GM20000 (cell line): ENCODE measurements at regions not wholly inside any gene's neighbourhood (a gene's known extent, or its start where the extent isn't known, plus 50 kb on each side); places are given as distances from the start of the nearest gene placed in this dataset.

Experiments
- DNase-seq: peaks from one replicate; pipeline ENCODE4 v3.0.0; 2012; ENCODE audit warnings: low spot score
- TF ChIP-seq, protein P1 (sequence below): IDR thresholded peaks from 2 replicates; pipeline ENCODE4 v1.5.1; 2012; ENCODE audit warnings: mild to moderate bottlenecking, control low read depth; ENCODE audit errors: extremely low read depth, missing control alignments

DNA sequence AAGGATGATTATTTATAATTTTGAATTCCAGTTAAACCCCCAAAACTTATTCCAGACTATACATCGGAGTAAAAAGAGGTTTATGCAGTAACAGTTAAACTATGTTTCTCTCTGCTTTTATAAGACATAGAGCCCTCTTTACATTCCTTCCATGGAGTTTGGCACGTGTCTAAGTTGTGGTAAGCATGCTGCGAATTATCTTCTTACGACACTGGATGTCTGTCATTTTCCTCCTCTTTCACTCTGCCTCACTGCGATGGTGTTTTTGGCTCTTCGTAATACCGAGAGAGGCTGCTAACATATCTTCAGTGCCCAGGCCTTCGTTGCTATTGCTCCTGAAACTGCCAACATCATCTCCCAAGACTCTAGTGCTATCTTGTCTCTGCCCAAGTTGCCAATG lies 83.9 kb upstream of the TGFBR2 start:
- DNase-seq = no peak
- TF ChIP-seq, protein P1, sequence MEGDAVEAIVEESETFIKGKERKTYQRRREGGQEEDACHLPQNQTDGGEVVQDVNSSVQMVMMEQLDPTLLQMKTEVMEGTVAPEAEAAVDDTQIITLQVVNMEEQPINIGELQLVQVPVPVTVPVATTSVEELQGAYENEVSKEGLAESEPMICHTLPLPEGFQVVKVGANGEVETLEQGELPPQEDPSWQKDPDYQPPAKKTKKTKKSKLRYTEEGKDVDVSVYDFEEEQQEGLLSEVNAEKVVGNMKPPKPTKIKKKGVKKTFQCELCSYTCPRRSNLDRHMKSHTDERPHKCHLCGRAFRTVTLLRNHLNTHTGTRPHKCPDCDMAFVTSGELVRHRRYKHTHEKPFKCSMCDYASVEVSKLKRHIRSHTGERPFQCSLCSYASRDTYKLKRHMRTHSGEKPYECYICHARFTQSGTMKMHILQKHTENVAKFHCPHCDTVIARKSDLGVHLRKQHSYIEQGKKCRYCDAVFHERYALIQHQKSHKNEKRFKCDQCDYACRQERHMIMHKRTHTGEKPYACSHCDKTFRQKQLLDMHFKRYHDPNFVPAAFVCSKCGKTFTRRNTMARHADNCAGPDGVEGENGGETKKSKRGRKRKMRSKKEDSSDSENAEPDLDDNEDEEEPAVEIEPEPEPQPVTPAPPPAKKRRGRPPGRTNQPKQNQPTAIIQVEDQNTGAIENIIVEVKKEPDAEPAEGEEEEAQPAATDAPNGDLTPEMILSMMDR = no peak

DNA sequence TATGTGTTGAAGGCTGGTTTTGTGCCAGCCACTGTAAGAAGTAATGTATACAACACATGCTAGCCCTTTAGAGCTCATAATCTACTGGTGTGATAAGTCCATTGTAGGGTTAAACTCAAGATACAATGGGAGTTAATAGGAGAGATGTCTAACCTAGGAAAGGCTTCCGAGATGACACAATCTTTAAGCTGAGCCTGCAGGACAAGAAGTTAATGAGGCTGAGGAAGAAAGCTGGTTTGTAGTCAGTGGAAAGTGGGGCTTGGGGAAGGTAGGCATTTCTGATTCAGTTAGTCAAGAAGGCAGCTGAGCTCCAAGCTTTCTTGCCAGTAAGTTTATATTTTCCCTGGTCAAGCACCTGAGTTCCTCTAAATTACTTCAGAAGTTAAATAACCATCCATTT lies 83.0 kb upstream of the TGFBR2 start:
- TF ChIP-seq, protein P1 = no peak
- DNase-seq = no peak

DNA sequence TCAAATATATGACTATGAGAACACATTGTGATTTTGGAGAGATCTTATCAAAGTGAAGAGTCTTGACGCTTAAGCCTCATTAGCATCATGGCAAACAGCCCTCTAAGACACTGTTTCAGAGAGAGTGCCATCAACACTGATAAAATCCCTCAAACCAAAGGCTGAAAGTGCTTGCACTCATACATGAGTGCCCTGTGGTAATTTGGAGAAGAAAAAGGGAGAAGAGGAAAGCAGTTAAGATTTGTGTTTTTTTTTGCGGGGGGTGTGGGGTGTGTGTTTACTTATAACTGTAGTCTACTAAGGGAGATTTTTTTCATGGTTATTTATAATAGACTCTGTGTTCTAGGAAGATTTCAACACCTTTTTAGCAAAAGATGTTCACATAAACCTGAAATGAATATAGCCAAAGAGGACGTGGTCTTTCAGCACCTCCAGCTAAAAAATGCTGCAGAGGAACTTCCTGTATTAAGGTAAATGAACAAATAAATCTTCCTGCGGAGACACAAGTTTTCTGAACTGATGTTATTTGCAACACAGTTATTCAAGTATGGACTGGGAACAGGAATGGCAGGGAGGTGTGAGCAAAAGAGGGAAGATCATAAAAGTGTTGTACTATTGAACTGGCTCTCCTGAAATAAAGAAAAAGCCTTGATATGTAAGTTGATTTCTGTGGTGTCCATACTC lies 81.9 kb upstream of the TGFBR2 start:
- no peak for DNase-seq
- TF ChIP-seq, protein P1 = no peak

DNA sequence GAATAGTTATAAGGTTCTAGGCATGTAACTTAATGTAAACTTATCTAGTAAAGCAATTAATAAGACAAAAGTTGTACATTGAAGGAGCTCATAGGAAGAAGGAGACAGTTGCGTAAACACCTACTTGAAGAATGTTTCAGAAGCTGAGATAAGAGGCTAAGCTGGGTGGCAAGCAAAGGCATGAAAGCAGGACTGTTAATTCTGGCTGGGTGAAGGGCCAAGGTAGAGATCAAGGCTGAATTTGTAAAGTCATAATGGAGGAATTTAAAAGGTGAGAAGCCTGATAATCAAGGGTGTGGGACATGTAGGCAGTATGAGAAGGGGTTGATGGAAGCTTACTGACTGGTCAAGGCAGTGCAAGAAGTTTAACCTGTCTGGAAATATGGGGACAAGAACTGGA lies 80.4 kb upstream of the TGFBR2 start:
- DNase-seq = no peak
- TF ChIP-seq, protein P1 = no peak

DNA sequence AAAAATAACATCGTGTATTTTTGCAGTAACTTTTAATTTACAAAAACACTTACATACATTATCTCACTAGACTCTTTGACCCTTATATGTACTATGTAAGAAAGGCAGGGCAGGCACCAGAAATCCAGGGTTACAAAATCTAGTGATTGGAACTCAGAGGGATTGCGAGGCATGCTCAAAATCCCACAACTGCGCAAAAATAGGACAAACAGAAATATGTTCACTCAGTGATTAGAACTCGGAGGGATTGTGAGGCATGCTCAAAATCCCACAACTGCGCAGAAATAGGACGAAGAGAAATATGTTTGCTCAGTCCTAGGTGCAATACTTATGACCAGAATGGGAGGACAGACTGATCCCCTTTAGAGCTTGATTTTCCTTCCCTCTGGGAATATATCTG lies 79.2 kb upstream of the TGFBR2 start:
- DNase-seq = no peak
- TF ChIP-seq, protein P1 = no peak

DNA sequence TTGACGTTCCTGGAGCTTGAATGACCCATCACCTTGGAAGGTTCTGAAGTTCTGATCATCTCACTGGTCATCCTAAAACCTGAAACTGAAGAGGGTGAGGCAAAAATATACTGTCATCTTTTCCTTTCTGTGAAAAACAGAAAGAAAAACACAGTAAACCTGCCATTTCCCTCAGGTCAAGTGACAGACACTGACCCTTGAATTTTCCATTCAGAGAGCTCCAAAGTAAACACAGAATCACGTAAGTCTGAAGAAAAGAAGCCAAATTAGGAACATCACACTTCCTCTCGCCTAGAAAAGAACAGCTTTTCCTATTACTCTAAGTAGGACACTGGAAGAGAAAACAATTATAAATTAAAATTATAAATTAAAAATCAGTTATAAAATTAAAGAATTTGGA lies 78.7 kb upstream of the TGFBR2 start:
- TF ChIP-seq, protein P1 = no peak
- DNase-seq = no peak

DNA sequence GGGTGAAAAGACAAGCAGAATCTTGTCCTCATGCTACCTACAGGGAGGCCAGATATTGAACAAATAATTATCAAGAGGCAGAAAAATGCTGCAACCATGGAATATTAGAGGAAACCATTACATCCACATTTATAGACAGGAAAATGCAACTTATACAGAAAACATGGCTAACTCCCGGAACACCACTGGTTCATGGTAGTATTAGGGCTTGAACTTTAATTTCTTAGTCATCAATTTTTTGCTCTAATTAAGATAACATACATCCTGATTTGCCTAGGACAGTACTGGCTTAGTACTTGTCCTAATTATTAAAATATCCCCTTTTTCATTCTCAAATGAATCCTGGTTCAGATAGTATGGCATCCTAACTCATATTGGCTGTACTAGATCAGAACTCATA lies 76.3 kb upstream of the TGFBR2 start:
- TF ChIP-seq, protein P1 = no peak
- no peak for DNase-seq
